Neural progenitor cell (in vitro differentiated cells): ENCODE measurements at regions not wholly inside any gene's neighbourhood (a gene's known extent, or its start where the extent isn't known, plus 50 kb on each side); places are given as distances from the start of the nearest gene placed in this dataset.

ENCODE experiments used
- CTCF ChIP-seq: fragments of 200-600 bp; sonication (generic); IDR thresholded peaks from 2 replicates; pipeline ENCODE4 v1.5.1; 2017; ENCODE audit warnings: antibody characterized with exemption, mild to moderate bottlenecking
- EZH2phosphoT487 ChIP-seq: fragments of 200-600 bp; sonication (generic); IDR thresholded peaks from 2 replicates; pipeline ENCODE4 v1.6.1; 2017; ENCODE audit warnings: antibody characterized with exemption

- TF ChIP-seq CTCF = no peak
- TF ChIP-seq EZH2phosphoT487 = no peak
These were observed 985.3 kb upstream of the FLRT2 start for GRCh38 chr14:84544486-84545131.
